Activated CD4-positive, alpha-beta T cell treated with anti-CD3 and anti-CD28 coated beads for 36 hours (primary cell): ENCODE measurements at regions not wholly inside any gene's neighbourhood (a gene's known extent, or its start where the extent isn't known, plus 50 kb on each side); places are given as distances from the start of the nearest gene placed in this dataset.

Experiments used
- ATAC-seq: fragments of 200-7000 bp; cut with Tn5 transposase; one replicate; pipeline ENCODE4 v1.10.0; 2021; ENCODE audit warnings: mild to moderate bottlenecking, moderate library complexity
- CTCF ChIA-PET: fragments of 350-600 bp; sonication (Branson Sonifier 250); formaldehyde crosslinking; loops from one replicate; lab custom pipeline; 2021; ENCODE audit warnings: antibody characterized with exemption; lab: Charles Lee
- POLR2A ChIA-PET: fragments of 350-600 bp; sonication (Branson Sonifier 250); formaldehyde crosslinking; loops from one replicate; lab custom pipeline; 2021; ENCODE audit warnings: antibody characterized with exemption, inconsistent platforms; lab: Charles Lee
- DNase-seq: peaks from one replicate; pipeline ENCODE4 v3.0.0-alpha.2; 2020
- H3K27ac Mint-ChIP-seq: one replicate; pipeline ENCODE4 v1.8.0; 2021; ENCODE audit warnings: mixed read lengths
- H3K27me3 Mint-ChIP-seq: one replicate; pipeline ENCODE4 v1.8.0; 2021; ENCODE audit warnings: mixed read lengths
- H3K36me3 Mint-ChIP-seq: one replicate; pipeline ENCODE4 v1.8.0; 2021; ENCODE audit warnings: low read depth, mixed read lengths
- H3K4me1 Mint-ChIP-seq: one replicate; pipeline ENCODE4 v1.8.0; 2021; ENCODE audit warnings: mixed read lengths
- H3K4me3 Mint-ChIP-seq: one replicate; pipeline ENCODE4 v1.8.0; 2021; ENCODE audit warnings: mild to moderate bottlenecking, moderate library complexity, mixed read lengths
- H3K9me3 Mint-ChIP-seq: one replicate; pipeline ENCODE4 v1.8.0; 2021; ENCODE audit warnings: low read depth, mixed read lengths
- intact Hi-C, 2 experiments: fragments of 100-400 bp; cut with DNase I in 1 of 2; cut with micrococcal nuclease in 1 of 2; formaldehyde crosslinking; loops; one replicate each; pipeline versions ENCODE4 v1.14.2 to v1.15.1; 2022 to 2024; cut with DNase I, micrococcal nuclease

DNA sequence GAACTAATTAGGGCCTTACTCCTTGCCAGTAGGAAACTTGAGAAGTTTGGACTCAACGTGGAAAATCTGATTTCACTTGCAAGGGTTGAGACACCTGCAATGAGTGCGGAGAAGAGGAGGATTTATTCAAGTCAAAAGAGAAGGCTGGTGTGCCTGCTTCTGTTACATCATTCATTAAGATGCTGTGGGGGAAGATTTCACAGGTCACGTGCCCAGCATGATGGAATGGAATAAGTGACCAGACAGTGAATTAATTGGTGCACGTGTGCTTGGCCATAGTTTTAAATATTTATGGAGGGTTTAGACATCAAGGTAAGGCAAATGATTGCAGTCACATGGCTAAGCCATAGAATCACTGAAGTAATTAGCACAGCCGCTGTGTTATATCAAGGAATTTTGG, 155.0 kb downstream of the C7orf25 start:
- H3K4me3 Mint-ChIP-seq: no peak overlapping the region
- ATAC-seq: no peak

DNA sequence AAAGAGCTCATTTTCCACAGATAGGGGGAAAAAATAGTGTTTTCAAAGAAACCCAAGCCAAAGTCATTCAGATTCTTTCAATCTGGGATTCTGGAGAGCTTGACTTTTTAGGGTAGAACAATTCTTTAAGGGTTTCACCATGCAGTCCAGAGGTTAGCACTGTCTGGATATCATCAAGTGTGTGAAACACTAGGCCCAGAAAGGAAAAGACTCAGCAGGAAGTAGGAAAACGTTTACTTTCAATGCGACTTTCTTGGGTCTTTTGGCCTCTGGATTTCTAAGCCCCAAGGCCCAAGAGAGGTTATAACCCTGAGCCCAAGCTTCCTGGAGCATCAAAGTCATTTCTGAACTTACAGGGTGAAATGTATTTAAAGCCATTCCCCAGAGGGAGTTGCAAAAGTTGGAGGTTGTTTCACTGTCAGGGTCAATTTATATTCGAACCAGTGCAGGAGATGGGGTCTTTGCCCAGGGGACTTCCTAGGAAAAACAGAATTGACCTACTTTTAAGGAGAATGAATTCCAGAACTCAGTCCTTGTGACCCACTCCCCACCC, 158.0 kb downstream of the C7orf25 start:
- peaks cover 4% of the 10 kb centered on the region for H3K9me3 Mint-ChIP-seq
- ChIA-PET CTCF (no interaction called here), POLR2A (interaction anchor here (0.6 kb wide), 1 partner anchor 291 kb away, joined by 3 read pairs; no protein-coding TSS in a partner anchor)
- DNase-seq (no peak), ATAC-seq (no peak)
- H3K4me1 Mint-ChIP-seq: no peaks in the 10 kb centered on the region
- intact Hi-C loops: no loop called here
- H3K4me3 Mint-ChIP-seq: no peak overlapping the region
- H3K27me3 Mint-ChIP-seq: peaks cover 12% of the 10 kb centered on the region
- H3K36me3 Mint-ChIP-seq: no peaks in the 10 kb centered on the region
- no peak overlapping the region for H3K27ac Mint-ChIP-seq

More for the DNA sequence above, 155.0 kb downstream of the C7orf25 start:
- no peak for DNase-seq
- Mint-ChIP-seq H3K27me3 (peaks cover 12% of the 10 kb centered on the region), H3K36me3 (no peaks in the 10 kb centered on the region), H3K9me3 (no peaks in the 10 kb centered on the region), H3K27ac (no peak overlapping the region), H3K4me1 (no peaks in the 10 kb centered on the region)
- intact Hi-C loops: no loop called here
- POLR2A ChIA-PET: no interaction called here
- CTCF ChIA-PET: no interaction called here

DNA sequence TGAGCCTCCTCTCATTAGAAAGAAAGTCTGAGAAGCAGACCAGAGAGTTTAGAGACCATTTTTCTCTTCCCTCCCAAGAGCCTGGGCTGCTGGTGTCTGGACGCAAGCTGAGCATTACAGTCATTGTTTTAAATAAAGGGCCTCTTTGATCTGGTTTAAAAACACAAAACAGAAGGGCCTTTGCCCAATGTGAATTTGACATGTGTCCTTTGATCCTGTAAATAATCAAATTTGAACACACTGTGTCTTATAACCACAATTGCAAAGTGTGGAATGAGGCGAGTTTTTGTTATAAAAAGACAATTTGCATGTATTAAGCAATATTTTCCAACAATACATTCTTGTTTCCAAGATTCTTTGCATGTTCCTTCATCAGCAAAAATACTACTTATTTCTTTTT, 158.5 kb downstream of the C7orf25 start:
- Mint-ChIP-seq H3K27me3 (peaks cover 11% of the 10 kb centered on the region), H3K4me1 (no peaks in the 10 kb centered on the region), H3K9me3 (peaks cover 4% of the 10 kb centered on the region), H3K27ac (no peak overlapping the region), H3K4me3 (no peak overlapping the region), H3K36me3 (no peaks in the 10 kb centered on the region)
- intact Hi-C loops: no loop called here
- ChIA-PET POLR2A (interaction anchor here (0.6 kb wide), 1 partner anchor 292 kb away, joined by 3 read pairs; no protein-coding TSS in a partner anchor), CTCF (no interaction called here)
- ATAC-seq: no peak
- DNase-seq: no peak

DNA sequence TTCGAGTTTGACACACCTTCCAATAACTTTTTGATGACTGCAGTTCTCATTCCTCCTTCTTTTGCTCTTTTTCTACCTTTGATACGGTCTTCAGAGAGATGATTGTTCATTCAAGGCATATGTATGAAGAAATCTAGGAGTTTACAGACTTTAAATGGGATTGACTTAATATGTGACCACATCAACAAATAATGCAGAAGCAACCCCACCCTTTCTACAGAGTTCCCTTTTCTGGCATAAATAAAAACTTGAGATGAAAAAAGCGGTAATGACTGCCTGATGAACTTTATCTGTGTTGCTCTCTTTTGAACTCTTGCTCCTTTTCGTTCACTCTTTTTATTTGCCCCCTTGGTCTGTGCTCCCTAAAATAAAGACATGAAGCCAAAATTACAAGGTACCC, 161.7 kb downstream of the C7orf25 start:
- H3K9me3 Mint-ChIP-seq: peaks cover 7% of the 10 kb centered on the region
- peaks cover 10% of the 10 kb centered on the region for H3K27me3 Mint-ChIP-seq
- no peaks in the 10 kb centered on the region for H3K4me1 Mint-ChIP-seq
- H3K27ac Mint-ChIP-seq: no peak overlapping the region
- POLR2A ChIA-PET: no interaction called here
- no peak for DNase-seq
- CTCF ChIA-PET: no interaction called here
- H3K36me3 Mint-ChIP-seq: no peaks in the 10 kb centered on the region
- ATAC-seq: no peak
- intact Hi-C loops: no loop called here
- H3K4me3 Mint-ChIP-seq: no peak overlapping the region

DNA sequence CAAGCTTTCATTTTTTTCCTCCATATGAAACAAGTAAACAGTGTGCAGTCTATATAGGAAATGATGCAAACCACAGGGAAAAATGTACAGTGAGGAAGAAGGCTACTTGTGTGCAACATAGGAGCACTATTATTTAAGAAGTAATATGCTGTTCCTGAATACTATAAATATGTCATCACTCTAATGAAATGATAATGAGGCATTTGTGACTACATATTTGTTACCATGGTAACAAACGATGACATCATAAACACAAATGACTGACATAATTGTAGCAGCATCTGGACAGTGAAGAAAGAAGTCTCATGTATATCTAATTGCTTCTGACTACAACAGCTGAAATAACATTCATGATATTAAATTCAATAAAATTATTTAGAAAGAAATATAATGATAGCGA, 164.8 kb downstream of the C7orf25 start:
- Mint-ChIP-seq H3K4me1 (no peaks in the 10 kb centered on the region), H3K27ac (no peak overlapping the region), H3K4me3 (no peak overlapping the region), H3K36me3 (no peaks in the 10 kb centered on the region), H3K9me3 (peaks cover 7% of the 10 kb centered on the region), H3K27me3 (peaks cover 9% of the 10 kb centered on the region)
- CTCF ChIA-PET: no interaction called here
- no peak for DNase-seq
- POLR2A ChIA-PET: no interaction called here
- intact Hi-C loops: no loop called here
- ATAC-seq: no peak

DNA sequence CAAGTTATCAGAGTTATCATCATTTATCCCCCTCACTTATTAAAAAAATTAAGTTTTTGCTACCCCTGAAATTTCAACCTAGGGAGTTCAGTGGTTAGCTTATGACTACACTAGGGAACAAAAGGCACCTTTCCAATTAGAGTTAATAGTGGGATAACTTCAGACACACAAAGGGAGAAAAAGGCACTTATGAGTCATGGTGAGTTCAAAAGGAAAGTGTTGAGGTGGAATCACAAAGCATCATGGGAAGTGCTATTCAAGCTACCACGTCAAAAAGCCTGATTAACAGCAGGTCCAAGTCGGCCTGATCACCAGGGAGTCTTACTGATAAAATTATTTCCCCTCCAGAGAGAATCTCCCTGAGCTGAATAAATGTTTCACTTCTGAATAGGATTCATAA, 165.7 kb downstream of the C7orf25 start:
- ChIA-PET POLR2A (no interaction called here), CTCF (interaction anchor here (1.0 to 1.9 kb wide), 7 partner anchors 10 to 154 kb away, joined by 3 to 8 read pairs (median 4); no protein-coding TSS in a partner anchor)
- Mint-ChIP-seq H3K36me3 (no peaks in the 10 kb centered on the region), H3K27me3 (peaks cover 9% of the 10 kb centered on the region), H3K9me3 (peaks cover 7% of the 10 kb centered on the region), H3K27ac (no peak overlapping the region), H3K4me3 (no peak overlapping the region), H3K4me1 (no peaks in the 10 kb centered on the region)
- no peak for ATAC-seq
- no peak for DNase-seq
- intact Hi-C loops: no loop called here

DNA sequence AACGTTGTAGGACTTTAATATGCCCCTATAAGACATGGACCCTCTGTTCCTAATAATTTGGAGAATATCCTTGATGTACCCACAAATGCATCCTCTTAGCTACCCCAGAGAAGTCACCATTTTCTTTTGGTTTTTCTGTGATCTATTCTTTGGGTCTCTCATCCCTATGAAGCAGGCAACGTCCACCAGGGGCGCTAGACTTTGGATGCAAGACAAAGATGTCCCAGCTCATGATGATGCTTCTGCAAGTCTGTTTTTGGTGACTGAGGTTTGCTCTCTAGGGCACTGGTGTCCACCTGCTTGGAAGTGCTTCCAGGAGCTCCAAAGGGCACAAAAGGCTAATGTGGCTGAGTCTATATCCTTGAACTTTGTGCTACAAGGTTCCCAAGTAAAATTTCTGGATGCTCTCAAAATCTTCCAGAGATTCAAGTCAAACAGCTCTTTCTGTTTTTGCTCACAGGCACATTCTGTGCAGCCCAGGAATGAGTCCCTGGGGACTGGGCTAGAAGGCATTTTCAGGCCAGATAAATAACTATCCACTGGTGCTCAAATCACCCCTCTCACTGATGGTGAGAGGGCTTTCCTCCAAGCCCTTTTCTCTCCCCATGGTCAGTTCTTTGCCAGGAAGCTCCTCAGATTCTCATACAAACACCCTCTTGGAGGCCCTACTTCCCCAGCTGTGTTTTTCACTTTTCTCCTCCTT, 166.4 kb downstream of the C7orf25 start:
- peaks cover 9% of the 10 kb centered on the region for H3K27me3 Mint-ChIP-seq
- peaks cover 7% of the 10 kb centered on the region for H3K9me3 Mint-ChIP-seq
- H3K36me3 Mint-ChIP-seq: no peaks in the 10 kb centered on the region
- DNase-seq (peak; percentile 70), ATAC-seq (no peak)
- POLR2A ChIA-PET: no interaction called here
- no peaks in the 10 kb centered on the region for H3K4me1 Mint-ChIP-seq
- H3K27ac Mint-ChIP-seq: no peak overlapping the region
- H3K4me3 Mint-ChIP-seq: no peak overlapping the region
- CTCF ChIA-PET: interaction anchor here (1.0 to 1.9 kb wide), 10 partner anchors 10 to 153 kb away, joined by 3 to 8 read pairs (median 4); no protein-coding TSS in a partner anchor
- intact Hi-C loops: no loop called here

DNA sequence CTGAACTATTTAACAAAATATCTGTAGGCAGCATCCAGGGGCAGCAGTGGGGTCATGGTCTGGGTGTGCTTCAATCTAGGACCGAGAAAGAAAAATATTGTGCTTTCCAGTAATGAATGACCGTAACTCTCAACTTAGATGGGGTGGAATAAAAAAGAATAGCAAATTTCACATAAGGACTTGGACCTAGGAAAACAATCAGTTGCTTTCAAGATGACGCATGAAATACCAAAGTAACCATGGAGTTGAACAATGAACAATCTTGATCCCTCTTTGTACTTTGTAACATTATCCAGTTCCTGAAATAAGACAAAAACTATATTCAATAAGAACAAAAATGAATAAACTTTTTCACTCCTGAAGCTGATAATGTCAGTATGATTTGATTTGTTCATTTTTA, 167.1 kb downstream of the C7orf25 start:
- Mint-ChIP-seq H3K4me3 (no peak overlapping the region), H3K9me3 (peaks cover 7% of the 10 kb centered on the region), H3K27ac (no peak overlapping the region), H3K4me1 (no peaks in the 10 kb centered on the region), H3K36me3 (no peaks in the 10 kb centered on the region), H3K27me3 (peaks cover 9% of the 10 kb centered on the region)
- POLR2A ChIA-PET: no interaction called here
- intact Hi-C loops: no loop called here
- ATAC-seq (no peak), DNase-seq (no peak)
- CTCF ChIA-PET: interaction anchor here (0.6 to 1.9 kb wide), 8 partner anchors 11 to 35 kb away, joined by 3 to 8 read pairs (median 4); no protein-coding TSS in a partner anchor

DNA sequence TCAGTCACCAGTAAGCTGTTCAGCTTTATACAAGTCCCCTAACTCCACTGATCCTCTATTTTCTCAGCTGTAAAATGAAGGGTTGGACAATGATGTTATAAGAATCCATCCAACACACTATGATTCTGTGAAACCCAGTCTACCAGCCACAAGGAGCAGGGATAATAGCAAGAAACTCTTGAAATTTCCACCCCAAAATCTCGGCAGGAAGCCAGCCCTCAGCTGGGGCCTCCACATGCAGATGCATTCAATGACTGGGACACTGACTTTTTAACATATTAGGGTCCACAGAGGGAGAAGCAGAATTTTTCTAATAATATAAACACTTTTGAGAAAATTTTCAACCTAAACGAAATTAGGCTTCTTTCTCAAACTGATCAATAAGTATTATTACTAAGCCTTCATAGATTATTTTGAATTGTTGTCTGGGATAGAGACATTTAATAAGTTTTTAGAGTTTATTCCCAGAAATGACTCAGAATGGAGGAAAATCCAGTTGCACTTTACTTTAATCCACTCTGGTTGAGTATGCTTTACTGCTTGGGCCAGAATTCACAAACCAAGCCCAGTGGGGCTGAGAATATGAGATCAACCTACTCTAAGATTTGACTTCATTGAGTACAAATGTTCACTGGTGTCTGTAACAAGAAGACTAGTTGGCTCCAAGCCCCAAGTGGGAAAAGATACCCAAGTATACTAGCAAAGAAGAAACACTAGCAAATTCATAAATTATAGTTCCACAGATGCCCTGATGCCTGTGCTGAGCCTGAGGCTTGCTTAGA, 168.6 kb downstream of the C7orf25 start:
- no peaks in the 10 kb centered on the region for H3K36me3 Mint-ChIP-seq
- no peaks in the 10 kb centered on the region for H3K4me1 Mint-ChIP-seq
- H3K27ac Mint-ChIP-seq: no peak overlapping the region
- intact Hi-C loops: no loop called here
- peaks cover 3% of the 10 kb centered on the region for H3K9me3 Mint-ChIP-seq
- no peak for DNase-seq
- no peak overlapping the region for H3K4me3 Mint-ChIP-seq
- ChIA-PET POLR2A (no interaction called here), CTCF (interaction anchor here (0.6 kb wide), 1 partner anchor 513 kb away, joined by 3 read pairs; no protein-coding TSS in a partner anchor)
- peaks cover 7% of the 10 kb centered on the region for H3K27me3 Mint-ChIP-seq
- ATAC-seq: no peak

DNA sequence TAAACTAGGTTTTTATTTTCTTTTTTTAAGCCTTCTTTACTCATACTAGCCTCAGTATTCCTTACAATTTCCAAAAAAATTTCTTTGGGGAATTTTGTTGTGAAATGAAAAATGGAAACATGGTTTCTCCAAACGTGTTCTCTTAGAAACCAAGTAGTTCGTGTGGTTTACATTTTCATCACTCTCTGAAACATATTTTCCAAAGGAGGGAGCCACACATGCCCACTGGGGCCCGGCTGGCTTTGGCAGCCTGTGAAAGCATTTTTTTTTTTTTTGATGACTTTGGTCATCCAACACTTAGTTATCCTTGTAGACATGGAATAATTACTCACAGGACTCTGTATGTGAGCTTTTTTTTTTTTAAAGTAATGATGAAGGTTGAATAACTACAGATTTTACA, 169.6 kb downstream of the C7orf25 start:
- peaks cover 7% of the 10 kb centered on the region for H3K27me3 Mint-ChIP-seq
- intact Hi-C loops: no loop called here
- DNase-seq: no peak
- H3K4me1 Mint-ChIP-seq: no peaks in the 10 kb centered on the region
- POLR2A ChIA-PET: no interaction called here
- no peak overlapping the region for H3K27ac Mint-ChIP-seq
- CTCF ChIA-PET: interaction anchor here (0.6 kb wide), 1 partner anchor 512 kb away, joined by 3 read pairs; no protein-coding TSS in a partner anchor
- ATAC-seq: no peak
- H3K36me3 Mint-ChIP-seq: no peaks in the 10 kb centered on the region
- H3K4me3 Mint-ChIP-seq: no peak overlapping the region
- H3K9me3 Mint-ChIP-seq: peaks cover under 1% of the 10 kb centered on the region

DNA sequence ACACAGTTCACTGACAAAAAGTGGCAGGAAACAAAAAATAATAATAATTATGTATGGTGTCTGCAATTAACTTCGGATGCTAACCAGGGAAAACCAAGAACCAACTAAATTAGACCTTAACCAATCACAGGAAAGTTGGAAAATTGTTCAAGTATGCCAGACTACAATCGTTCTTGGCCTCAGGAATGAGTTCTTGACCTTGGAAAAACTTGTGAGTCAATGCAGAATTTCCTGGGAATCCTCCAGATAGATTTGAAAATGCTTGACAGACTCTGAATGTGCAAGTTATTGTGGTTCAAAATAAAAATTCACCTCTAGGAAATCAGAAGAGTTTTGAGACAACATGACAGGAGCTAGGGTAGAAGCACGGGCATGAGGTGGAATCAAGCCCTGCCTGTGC, 171.5 kb downstream of the C7orf25 start:
- Mint-ChIP-seq H3K9me3 (no peaks in the 10 kb centered on the region), H3K36me3 (no peaks in the 10 kb centered on the region), H3K4me1 (no peaks in the 10 kb centered on the region), H3K4me3 (no peak overlapping the region), H3K27ac (no peak overlapping the region), H3K27me3 (peaks cover 4% of the 10 kb centered on the region)
- ATAC-seq (no peak), DNase-seq (no peak)
- ChIA-PET POLR2A (no interaction called here), CTCF (interaction anchor here (0.6 kb wide), 1 partner anchor 725 kb away, joined by 3 read pairs; no protein-coding TSS in a partner anchor)
- intact Hi-C loops: no loop called here
